NB4 (cell line): ENCODE measurements at regions not wholly inside any gene's neighbourhood (a gene's known extent, or its start where the extent isn't known, plus 50 kb on each side); places are given as distances from the start of the nearest gene placed in this dataset.
"Not testable (repeated sequence)": the region's sequence is repeated elsewhere in the genome, so short reads cannot be mapped to it uniquely, and the experiment has no call there.

Experiments used
- DNase-seq: peaks from one replicate; pipeline ENCODE4 v3.0.0; 2010; ENCODE audit warnings: low read depth
- H3K4me3 ChIP-seq: one replicate; pipeline ENCODE4 v1.5.1; 2011; ENCODE audit warnings: mild to moderate bottlenecking, low read depth, low read length, moderate library complexity
- CTCF ChIP-seq: IDR thresholded peaks from one replicate; pipeline ENCODE4 v1.5.1; 2012; ENCODE audit warnings: low read depth, low read length
- MAX ChIP-seq: IDR thresholded peaks from 2 replicates; pipeline ENCODE4 v1.6.1; 2011; ENCODE audit warnings: low read depth, low read length
- MYC ChIP-seq: IDR thresholded peaks from 2 replicates; pipeline ENCODE4 v1.6.1; 2011; ENCODE audit warnings: low read depth, low read length
- POLR2A ChIP-seq: IDR thresholded peaks from 2 replicates; pipeline ENCODE4 v1.6.1; 2011; ENCODE audit warnings: mild to moderate bottlenecking; ENCODE audit not compliant: insufficient read length; ENCODE audit errors: extremely low read depth

GRCh38 chr3:126287536-126288241 lies 69.5 kb downstream of the KLF15 start:
- H3K4me3 ChIP-seq, result no peak overlapping the region
- no peak for DNase-seq
- no peak for TF ChIP-seq CTCF
- TF ChIP-seq MYC, result no peak
- no peak for TF ChIP-seq POLR2A
- no peak for TF ChIP-seq MAX

GRCh38 chr3:126287171-126287535 lies 70.1 kb downstream of the KLF15 start:
- H3K4me3 ChIP-seq, result no peak overlapping the region
- TF ChIP-seq MYC (no peak), CTCF (no peak), POLR2A (no peak), MAX (no peak)
- no peak for DNase-seq

GRCh38 chr3:126285369-126285768 lies 71.8 kb downstream of the KLF15 start:
- H3K4me3 ChIP-seq, result no peak overlapping the region
- no peak for DNase-seq
- TF ChIP-seq MYC, result no peak
- TF ChIP-seq CTCF, result no peak
- no peak for TF ChIP-seq MAX
- no peak for TF ChIP-seq POLR2A

- TF ChIP-seq MAX (no peak), POLR2A (no peak), MYC (no peak), CTCF (no peak)
- peak; percentile 50 for DNase-seq
- H3K4me3 ChIP-seq, result no peak overlapping the region
Observed at GRCh38 chr3:126284258-126284904, 72.8 kb downstream of the KLF15 start.

GRCh38 chr3:126283651-126284050 lies 73.6 kb downstream of the KLF15 start:
- H3K4me3 ChIP-seq, DNase-seq: not testable (repeated sequence)

GRCh38 chr3:126279853-126280252 lies 77.4 kb downstream of the KLF15 start:
- DNase-seq, result no peak
- TF ChIP-seq MYC (no peak), CTCF (no peak), POLR2A (no peak), MAX (no peak)
- no peak overlapping the region for H3K4me3 ChIP-seq
